Embryonic facial prominence (tissue), 1 donor: ENCODE measurements at regions not wholly inside any gene's neighbourhood (a gene's known extent, or its start where the extent isn't known, plus 50 kb on each side); places are given as distances from the start of the nearest gene placed in this dataset.

Experiments used
- DNase-seq: peaks from one replicate; pipeline ENCODE4 v3.0.0-alpha.2; 2016; ENCODE audit errors: extremely low spot score

GRCh38 chr3:67882981-67883380 is 228.6 kb upstream of the SUCLG2 start:
- DNase-seq, result no peak

DNA sequence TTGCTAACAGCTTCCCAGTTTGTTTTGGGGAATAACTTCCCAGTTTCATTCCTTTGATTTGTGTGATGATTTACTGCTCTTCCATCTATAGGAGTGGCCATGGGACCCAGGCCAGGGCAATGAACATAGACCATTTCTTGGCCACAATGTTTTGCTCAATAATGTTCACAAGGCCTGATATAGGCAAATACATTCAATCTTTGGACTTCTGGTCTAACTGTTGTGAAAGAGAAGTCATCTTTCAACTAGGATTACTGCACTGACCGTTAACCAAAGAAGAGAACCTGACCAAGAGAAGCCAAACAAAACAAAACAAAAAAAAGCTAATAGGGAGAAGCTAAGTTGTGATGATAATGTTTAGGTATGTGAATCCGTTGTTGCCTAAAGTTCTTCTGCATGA is 221.8 kb upstream of the SUCLG2 start:
- DNase-seq, result no peak

DNA sequence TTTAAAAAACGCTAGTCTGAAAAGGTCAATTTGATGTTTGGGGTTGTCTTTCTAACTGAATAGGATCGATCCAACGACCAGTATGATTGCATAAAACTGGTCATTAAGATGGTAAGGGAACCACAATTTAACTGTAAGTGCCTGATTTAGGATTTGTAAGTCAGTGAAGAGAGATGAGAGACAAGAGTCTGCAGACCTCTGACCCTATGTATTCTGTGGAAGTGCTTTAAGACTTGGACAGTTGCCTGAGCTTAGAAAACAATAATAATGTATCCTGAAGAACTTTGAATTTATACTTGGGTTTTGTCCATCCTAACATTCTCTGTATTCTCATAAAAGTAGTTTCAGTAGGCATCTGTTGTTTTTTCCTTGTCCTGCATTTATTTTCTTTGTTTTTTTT is 221.4 kb upstream of the SUCLG2 start:
- no peak for DNase-seq

DNA sequence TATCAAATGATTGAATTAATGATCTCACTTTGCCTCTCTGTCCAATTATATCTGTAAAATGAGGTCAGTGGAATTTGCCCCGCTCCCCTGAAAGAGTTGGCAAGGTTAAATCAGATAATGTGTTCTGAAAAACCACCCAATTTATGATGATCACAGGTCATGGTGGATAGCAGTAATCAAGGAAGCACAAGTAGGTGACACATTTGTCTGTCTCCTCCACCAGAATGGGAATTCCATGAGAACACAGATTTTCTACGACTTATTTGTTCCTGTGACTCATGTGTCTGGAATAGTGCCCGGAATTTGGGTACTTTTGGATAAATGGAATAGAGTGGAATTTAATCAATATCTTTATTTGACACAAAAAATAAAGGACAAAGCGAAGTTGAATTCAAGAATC is 220.9 kb upstream of the SUCLG2 start:
- DNase-seq, result no peak

- DNase-seq, result no peak
Measured at GRCh38 chr3:67870477-67870876, 216.1 kb upstream of the SUCLG2 start.

- no peak for DNase-seq
Measured at GRCh38 chr3:67866571-67866970, 212.2 kb upstream of the SUCLG2 start.

DNA sequence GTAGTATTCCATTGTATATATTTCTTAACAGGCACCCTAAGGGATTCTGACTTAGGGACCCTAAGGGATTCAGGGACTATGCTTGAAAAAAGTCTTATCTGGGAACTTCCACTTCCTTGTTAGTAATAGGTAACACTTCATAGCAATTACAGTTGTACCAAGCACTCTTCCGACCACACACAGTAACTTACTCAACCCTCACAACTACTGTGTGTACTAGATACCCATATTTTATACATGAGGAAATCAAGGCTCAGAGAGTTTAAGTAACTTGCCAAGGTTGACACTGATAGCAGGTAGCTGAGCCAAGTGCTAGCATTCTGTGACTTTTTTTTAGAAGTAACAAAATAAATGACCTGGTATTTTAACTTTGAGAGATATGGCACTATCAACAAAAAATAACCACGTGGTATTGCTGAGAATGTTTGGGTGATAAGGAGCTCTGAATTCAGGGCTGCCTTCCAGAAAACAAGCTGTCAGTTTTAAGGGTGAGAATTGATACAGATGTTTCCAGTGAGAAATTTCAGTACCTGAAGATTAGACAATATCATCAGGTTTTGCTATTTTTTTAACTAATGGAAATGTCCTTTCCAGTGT is 210.3 kb upstream of the SUCLG2 start:
- DNase-seq, result no peak

DNA sequence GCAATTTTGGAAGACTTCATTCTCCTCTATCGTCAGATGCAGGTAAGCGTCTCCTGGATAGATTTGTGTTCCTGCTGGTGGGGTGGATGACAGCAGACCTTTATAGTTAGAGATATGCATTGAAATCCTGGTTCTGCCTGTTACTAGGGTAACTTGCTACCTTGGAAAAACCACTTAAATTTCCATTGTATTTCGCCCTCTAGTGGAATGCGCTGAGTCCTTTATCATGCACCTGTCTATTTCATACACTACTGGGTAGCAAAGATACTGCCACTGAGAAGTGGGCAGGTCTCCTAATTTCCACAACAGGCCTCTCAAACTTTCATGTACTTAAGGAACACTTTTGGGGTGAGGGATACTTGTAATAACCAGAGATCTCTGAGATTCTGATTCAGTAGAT is 209.5 kb upstream of the SUCLG2 start:
- no peak for DNase-seq

GRCh38 chr3:67860429-67860828 is 206.0 kb upstream of the SUCLG2 start:
- DNase-seq, result no peak

DNA sequence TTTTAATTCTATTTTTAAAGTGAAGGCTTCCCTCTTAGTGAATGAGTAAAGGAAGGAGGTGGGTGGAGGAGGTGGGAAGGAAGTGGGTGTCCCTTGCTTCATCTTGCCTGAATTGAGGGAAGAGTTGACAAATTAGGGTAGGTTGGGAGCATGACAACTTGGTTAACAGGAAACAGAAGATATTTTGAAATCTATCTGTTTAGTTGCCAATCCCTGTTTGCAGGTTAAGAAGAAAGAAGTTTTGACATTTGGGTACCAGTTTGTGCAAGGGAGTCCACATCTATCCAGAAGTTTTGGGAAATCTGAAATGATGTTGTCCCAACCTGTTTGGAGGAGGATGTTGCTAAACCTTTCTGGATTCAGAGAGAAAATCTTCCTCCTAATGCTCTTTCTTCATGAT is 204.1 kb upstream of the SUCLG2 start:
- DNase-seq, result no peak

- DNase-seq, result no peak
Measured at GRCh38 chr3:67856718-67857117, 202.3 kb upstream of the SUCLG2 start.

DNA sequence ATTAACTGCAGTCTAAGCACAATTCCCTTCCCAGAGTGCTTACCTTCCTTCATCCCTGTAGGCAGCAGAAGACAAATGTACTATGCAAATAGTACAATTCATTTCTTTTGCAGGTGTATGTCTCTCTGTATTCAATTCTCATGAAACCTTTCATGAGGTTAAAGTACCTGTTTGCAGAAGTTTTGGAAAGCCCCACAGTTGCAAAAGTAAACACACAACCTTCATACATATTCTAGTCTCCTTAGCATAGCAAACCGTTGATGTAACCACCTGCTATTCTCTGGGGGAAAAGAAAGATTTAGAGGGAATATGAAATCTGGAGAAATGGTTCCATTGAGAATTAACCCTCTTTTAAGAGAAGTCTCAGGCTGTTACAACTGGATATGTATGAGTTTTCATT is 200.3 kb upstream of the SUCLG2 start:
- no peak for DNase-seq

DNA sequence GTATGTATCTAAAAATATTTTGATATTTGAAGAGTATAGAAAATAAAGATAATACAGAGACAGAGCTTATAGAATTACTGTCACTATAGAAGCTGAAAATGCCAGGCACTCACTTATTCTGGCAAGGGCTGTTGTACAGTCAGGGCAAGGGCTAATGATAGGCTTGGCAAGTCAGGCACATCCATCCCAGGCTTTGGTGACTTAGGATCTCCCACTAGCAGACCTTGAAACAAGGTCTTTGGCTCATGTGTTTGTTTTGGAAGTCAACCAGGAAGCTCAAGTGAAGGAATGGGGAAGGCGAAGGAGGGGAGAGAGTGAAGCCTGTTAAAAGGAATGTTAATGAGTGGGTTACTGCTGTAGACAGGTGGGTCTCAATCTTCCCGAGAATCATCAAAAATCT is 199.1 kb upstream of the SUCLG2 start:
- no peak for DNase-seq

GRCh38 chr3:67848299-67848698 is 193.9 kb upstream of the SUCLG2 start:
- DNase-seq, result no peak

DNA sequence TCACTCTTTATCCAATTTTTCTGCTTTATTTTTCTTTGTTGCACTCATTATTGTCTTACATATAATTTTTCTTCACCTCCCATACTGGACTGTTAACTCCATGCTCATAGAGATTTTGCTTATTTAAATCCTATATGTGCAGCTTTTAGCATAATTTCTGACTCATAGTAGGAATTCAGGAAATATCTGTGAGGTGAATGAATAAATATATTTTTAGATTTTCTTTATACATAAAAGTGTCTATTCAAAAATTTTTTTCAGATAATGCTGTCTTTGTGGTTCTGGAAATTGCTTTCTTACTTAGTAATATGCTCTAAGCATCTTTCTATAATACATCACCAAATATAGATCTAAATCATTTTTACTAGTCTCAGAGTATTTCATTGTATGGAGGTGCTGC is 191.8 kb upstream of the SUCLG2 start:
- no peak for DNase-seq

DNA sequence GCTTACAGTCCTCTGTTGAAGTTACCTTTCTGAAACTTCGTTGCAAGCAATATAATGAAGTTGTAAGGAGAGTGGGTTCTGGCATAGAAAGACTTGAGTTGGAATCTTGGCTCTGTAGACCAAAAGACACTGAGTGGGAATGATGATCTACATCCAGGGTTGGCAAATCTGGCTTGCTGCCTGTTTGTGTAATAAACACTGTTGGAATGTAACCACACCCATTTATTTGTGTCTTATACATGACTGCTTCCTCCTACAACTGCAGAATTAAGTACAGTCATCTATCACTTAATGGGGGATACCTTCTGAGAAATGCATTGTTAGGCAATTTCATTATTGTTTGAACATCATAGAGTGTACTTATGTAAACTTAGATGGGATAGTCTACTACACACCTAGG is 178.4 kb upstream of the SUCLG2 start:
- no peak for DNase-seq

DNA sequence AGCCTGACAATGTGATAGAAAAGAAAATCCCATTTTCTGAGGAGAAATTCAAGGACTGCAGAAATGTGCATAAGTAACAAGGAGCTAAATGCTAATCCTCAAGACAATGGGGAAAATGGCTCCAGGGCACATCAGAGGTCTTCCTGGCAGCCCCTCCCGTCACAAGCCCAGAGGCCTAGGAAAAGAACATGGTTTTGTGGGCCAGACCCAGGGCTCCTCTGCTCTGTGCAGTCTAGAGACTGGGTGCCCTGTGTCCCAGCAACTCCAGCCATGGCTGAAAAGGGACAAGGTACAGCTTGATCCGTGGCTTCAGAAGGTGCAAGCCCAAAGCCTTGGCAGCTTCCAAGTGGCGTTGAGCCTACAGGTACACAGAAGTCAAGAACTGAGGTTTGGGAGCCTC is 176.8 kb upstream of the SUCLG2 start:
- no peak for DNase-seq

DNA sequence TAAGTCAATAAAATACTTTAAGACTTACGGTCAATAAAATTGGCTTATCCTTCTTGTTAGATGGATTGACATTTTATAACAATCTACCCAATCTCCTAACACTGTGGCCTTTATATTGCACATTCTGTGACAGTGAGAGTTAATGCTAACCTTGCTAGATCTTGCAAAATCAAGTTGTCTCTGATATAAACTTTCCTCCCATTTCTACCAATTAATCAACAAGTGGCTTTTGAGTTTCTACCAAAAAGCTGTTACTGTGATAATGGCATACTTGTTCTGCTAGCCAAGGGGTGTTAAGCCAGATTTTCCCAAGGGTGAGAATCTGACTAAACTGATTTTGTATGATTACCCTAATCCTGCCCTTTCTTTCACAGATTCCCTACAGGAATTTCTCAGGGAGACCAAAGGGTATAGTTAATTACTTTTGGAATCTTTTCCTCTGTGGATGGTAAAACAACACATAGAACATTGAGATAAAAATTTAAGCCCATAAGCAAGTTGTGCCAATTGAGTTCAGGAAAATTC is 174.1 kb upstream of the SUCLG2 start:
- no peak for DNase-seq

DNA sequence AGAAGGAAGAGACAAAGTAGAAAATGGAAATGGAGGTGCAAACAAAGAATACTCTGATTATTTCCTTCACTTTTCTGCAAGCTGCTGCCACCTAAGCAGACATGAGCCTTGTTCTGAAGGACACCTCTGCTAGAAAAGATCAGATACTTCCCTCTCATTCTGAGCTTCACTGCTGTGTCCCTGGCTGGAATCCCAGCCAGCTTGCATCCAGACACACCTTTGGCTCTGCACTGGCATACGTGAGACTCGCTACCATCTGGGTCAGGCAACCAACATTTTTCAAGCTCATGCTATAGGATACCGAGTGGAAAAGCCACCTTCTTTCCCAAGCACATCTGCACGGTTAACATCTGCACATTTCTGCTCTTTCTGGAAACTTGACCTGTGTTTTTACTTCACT is 166.7 kb upstream of the SUCLG2 start:
- DNase-seq, result no peak

GRCh38 chr3:67819447-67819846 is 165.0 kb upstream of the SUCLG2 start:
- no peak for DNase-seq

GRCh38 chr3:67809370-67809935 is 155.0 kb upstream of the SUCLG2 start:
- no peak for DNase-seq

- no peak for DNase-seq
Measured at GRCh38 chr3:67808906-67809305, 154.5 kb upstream of the SUCLG2 start.

GRCh38 chr3:67804578-67804977 is 150.2 kb upstream of the SUCLG2 start:
- DNase-seq, result no peak

- DNase-seq, result no peak
Measured at GRCh38 chr3:67804089-67804488, 149.7 kb upstream of the SUCLG2 start.
